K562 (cell line): ENCODE measurements at regions not wholly inside any gene's neighbourhood (a gene's known extent, or its start where the extent isn't known, plus 50 kb on each side); places are given as distances from the start of the nearest gene placed in this dataset.

ENCODE experiments used
- CREBBP ChIP-seq: IDR thresholded peaks from one replicate; pipeline ENCODE4 v1.6.1; 2012; ENCODE audit warnings: low read depth, mild to moderate bottlenecking, control low read depth, inconsistent platforms, low read length
- FIP1L1 ChIP-seq: fragments of 200-400 bp; formaldehyde crosslinking; IDR thresholded peaks from 2 replicates; pipeline ENCODE4 v1.6.1; 2018; ENCODE audit warnings: mild to moderate bottlenecking, low read depth, low read length; ENCODE audit not compliant: poor library complexity, severe bottlenecking
- KAT7 ChIP-seq: sonication (generic); formaldehyde crosslinking; IDR thresholded peaks from 2 replicates; pipeline ENCODE4 v1.8.0; 2022; ENCODE audit warnings: missing genetic modification reagents, mild to moderate bottlenecking, borderline replicate concordance
- NBN ChIP-seq: fragments of 450-650 bp; IDR thresholded peaks from 2 replicates; pipeline ENCODE4 v1.6.1; 2016; ENCODE audit warnings: low read depth, mild to moderate bottlenecking
- RAD51 ChIP-seq: fragments of 450-650 bp; IDR thresholded peaks from 2 replicates; pipeline ENCODE4 v1.7.1; 2016; ENCODE audit warnings: low read depth, mild to moderate bottlenecking, borderline replicate concordance
- SMAD4 ChIP-seq: fragments of 250-450 bp; sonication (Bioruptor Pico); conservative IDR thresholded peaks from 2 replicates; pipeline ENCODE4 v1.8.0; 2021; ENCODE audit warnings: inconsistent platforms, mild to moderate bottlenecking, moderate library complexity
- TEAD1 ChIP-seq, 2 experiments: fragments of 450-650 bp in 1 of 2; sonication (generic) in 1 of 2; formaldehyde crosslinking; IDR thresholded peaks; 2 replicates each; pipeline versions ENCODE4 v1.4.0 to v1.8.0; 2020 to 2022; ENCODE audit warnings: mild to moderate bottlenecking in 2 of 2, missing genetic modification reagents in 1 of 2
- ZNF318 ChIP-seq, 2 experiments: fragments of 450-650 bp; IDR thresholded peaks; 2 replicates each; pipeline ENCODE4 v1.6.1; 2016; ENCODE audit warnings: mild to moderate bottlenecking in 2 of 2, borderline replicate concordance in 1 of 2, low read depth in 1 of 2, moderate library complexity in 1 of 2
- ZNF41 ChIP-seq: fragments of 250-450 bp; sonication (Bioruptor Pico); conservative IDR thresholded peaks from 2 replicates; pipeline ENCODE4 v1.4.0; 2020; ENCODE audit warnings: mild to moderate bottlenecking
- ZNF766 ChIP-seq: fragments of 200-800 bp; sonication (Bioruptor generic); conservative IDR thresholded peaks from 2 replicates; pipeline ENCODE4 v1.6.1; 2016; ENCODE audit warnings: missing genetic modification characterization, missing compliant biosample characterization
- TF ChIP-seq, protein P1 (sequence below): IDR thresholded peaks from 3 replicates; pipeline ENCODE4 v1.6.1; 2011; ENCODE audit warnings: borderline replicate concordance, mild to moderate bottlenecking, moderate library complexity; ENCODE audit not compliant: insufficient read length; ENCODE audit errors: extremely low read depth

DNA sequence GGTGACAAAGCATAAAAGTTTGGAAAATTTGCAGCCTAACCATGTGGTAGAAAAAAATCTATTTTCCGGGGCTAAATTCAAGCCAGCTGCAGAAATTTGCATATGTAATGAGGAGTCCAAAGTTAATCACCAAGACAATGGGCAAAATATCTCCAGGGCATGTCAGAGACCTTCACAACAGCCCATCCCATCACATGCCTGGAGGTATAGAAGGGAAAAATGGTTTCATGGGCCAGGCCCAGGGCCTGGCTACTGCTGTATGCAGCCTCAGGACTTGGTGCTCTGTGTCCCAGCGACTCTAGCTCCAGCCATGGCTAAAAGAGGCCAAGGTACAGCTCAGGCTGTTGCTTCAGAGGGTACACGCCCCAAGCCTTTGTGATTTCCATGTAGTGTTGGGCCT is 655.8 kb upstream of the MGAT4C start (continued):
- TF ChIP-seq ZNF318 (IDR thresholded peaks at IDR 0.05; ENCODE audit: borderline replicate concordance in 1 of 2, low read depth in 1 of 2) = no peak
- TF ChIP-seq, protein P1, sequence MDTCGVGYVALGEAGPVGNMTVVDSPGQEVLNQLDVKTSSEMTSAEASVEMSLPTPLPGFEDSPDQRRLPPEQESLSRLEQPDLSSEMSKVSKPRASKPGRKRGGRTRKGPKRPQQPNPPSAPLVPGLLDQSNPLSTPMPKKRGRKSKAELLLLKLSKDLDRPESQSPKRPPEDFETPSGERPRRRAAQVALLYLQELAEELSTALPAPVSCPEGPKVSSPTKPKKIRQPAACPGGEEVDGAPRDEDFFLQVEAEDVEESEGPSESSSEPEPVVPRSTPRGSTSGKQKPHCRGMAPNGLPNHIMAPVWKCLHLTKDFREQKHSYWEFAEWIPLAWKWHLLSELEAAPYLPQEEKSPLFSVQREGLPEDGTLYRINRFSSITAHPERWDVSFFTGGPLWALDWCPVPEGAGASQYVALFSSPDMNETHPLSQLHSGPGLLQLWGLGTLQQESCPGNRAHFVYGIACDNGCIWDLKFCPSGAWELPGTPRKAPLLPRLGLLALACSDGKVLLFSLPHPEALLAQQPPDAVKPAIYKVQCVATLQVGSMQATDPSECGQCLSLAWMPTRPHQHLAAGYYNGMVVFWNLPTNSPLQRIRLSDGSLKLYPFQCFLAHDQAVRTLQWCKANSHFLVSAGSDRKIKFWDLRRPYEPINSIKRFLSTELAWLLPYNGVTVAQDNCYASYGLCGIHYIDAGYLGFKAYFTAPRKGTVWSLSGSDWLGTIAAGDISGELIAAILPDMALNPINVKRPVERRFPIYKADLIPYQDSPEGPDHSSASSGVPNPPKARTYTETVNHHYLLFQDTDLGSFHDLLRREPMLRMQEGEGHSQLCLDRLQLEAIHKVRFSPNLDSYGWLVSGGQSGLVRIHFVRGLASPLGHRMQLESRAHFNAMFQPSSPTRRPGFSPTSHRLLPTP = no peak
- TF ChIP-seq FIP1L1 = no peak
- no peak for TF ChIP-seq ZNF766
- no peak for TF ChIP-seq ZNF41 (CRISPR knock-in tag)
- TF ChIP-seq NBN = no peak
- TF ChIP-seq TEAD1 (CRISPR knock-in tag; IDR thresholded peaks at IDR 0.05) = no peak
- TF ChIP-seq RAD51 = no peak
- no peak for TF ChIP-seq CREBBP
- no peak for TF ChIP-seq KAT7 (CRISPR knock-in tag)
- TF ChIP-seq SMAD4 (CRISPR knock-in tag) = no peak
